Vagina (tissue), 2 donors: ENCODE measurements at regions not wholly inside any gene's neighbourhood (a gene's known extent, or its start where the extent isn't known, plus 50 kb on each side); places are given as distances from the start of the nearest gene placed in this dataset.

Experiments used
- POLR2A ChIP-seq, 2 donors: fragments of 450-650 bp; IDR thresholded peaks; one replicate each; pipeline ENCODE4 v1.6.1; 2017; ENCODE audit warnings: antibody characterized with exemption in 2 of 2, mild to moderate bottlenecking in 2 of 2, moderate library complexity in 2 of 2
- POLR2AphosphoS5 ChIP-seq, 2 donors: sonication (generic); formaldehyde crosslinking; IDR thresholded peaks; one replicate each; pipeline ENCODE4 v1.9.0; 2017; ENCODE audit warnings: antibody characterized with exemption in 2 of 2, mild to moderate bottlenecking in 2 of 2, low read depth in 1 of 2; ENCODE audit not compliant: insufficient read depth in 1 of 2
- TF ChIP-seq, protein P1 (sequence below), 3 experiments: fragments of 450-650 bp in 2 of 3; fragments of 200-600 bp in 1 of 3; sonication (generic) in 1 of 3; IDR thresholded peaks; one replicate each; pipeline ENCODE4 v1.5.1; 2017 to 2019; ENCODE audit warnings: antibody characterized with exemption in 3 of 3, mild to moderate bottlenecking in 2 of 3, moderate library complexity in 2 of 3

DNA sequence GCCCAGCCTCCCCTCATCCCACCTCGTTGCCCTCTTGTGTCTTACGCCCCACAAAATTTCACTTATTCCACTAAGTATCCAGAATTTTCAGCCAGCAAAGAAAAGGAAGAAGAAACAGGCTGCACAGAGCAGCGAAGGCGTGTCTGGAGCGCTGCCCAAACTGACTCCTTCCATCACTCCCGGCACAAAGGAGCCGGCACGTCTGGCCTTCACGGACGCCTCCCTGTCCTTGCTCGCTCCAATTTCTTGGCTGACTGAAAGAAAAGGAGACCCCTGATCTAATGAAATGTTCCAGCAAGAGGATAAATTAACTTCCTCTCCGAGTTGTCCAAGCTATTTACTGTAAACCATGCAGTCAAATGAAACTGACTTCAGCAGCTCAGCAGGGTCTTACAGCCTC is 152.3 kb upstream of the CDH4 start:
- TF ChIP-seq, protein P1, sequence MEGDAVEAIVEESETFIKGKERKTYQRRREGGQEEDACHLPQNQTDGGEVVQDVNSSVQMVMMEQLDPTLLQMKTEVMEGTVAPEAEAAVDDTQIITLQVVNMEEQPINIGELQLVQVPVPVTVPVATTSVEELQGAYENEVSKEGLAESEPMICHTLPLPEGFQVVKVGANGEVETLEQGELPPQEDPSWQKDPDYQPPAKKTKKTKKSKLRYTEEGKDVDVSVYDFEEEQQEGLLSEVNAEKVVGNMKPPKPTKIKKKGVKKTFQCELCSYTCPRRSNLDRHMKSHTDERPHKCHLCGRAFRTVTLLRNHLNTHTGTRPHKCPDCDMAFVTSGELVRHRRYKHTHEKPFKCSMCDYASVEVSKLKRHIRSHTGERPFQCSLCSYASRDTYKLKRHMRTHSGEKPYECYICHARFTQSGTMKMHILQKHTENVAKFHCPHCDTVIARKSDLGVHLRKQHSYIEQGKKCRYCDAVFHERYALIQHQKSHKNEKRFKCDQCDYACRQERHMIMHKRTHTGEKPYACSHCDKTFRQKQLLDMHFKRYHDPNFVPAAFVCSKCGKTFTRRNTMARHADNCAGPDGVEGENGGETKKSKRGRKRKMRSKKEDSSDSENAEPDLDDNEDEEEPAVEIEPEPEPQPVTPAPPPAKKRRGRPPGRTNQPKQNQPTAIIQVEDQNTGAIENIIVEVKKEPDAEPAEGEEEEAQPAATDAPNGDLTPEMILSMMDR (IDR thresholded peaks at IDR 0.05): no peak
- TF ChIP-seq POLR2AphosphoS5 (IDR thresholded peaks at IDR 0.05; ENCODE audit: insufficient read depth in 1 of 2, low read depth in 1 of 2): no peak
- TF ChIP-seq POLR2A (IDR thresholded peaks at IDR 0.05): no peak
